PFSK-1 (cell line): ENCODE measurements at regions not wholly inside any gene's neighbourhood (a gene's known extent, or its start where the extent isn't known, plus 50 kb on each side); places are given as distances from the start of the nearest gene placed in this dataset.

Source experiments
- POLR2AphosphoS5 ChIP-seq: IDR thresholded peaks from 2 replicates; pipeline ENCODE4 v1.6.1; 2012; ENCODE audit warnings: low read depth, mild to moderate bottlenecking, control low read depth, low read length, moderate library complexity
- REST ChIP-seq, 2 experiments: IDR thresholded peaks; 2 replicates each; pipeline versions ENCODE4 v1.6.1 to v1.8.0; 2011 to 2012; ENCODE audit warnings: low read depth in 2 of 2, low read length in 2 of 2, control low read depth in 1 of 2, inconsistent platforms in 1 of 2, mild to moderate bottlenecking in 1 of 2, moderate library complexity in 1 of 2; ENCODE audit not compliant: insufficient read depth in 1 of 2
- SIN3A ChIP-seq: IDR thresholded peaks from 2 replicates; pipeline ENCODE4 v1.6.1; 2012; ENCODE audit warnings: mild to moderate bottlenecking, low read length, moderate library complexity, borderline replicate concordance; ENCODE audit not compliant: insufficient read depth

- TF ChIP-seq POLR2AphosphoS5 (no peak), REST (IDR thresholded peaks at IDR 0.05; ENCODE audit: insufficient read depth in 1 of 2, low read depth in 2 of 2, low read length in 2 of 2) (no peak), SIN3A (no peak)
These were observed 365.4 kb upstream of the EPHA5 start for GRCh38 chr4:66035701-66036100.
